Activated naive CD4-positive, alpha-beta T cell treated with anti-CD3 and anti-CD28 coated beads, Interleukin-2, amount 50 U/mL, for 24 hours (primary cell): ENCODE measurements at regions not wholly inside any gene's neighbourhood (a gene's known extent, or its start where the extent isn't known, plus 50 kb on each side); places are given as distances from the start of the nearest gene placed in this dataset.

ENCODE experiments used
- H3K27ac Mint-ChIP-seq: one replicate; pipeline ENCODE4 v1.8.0; 2021; ENCODE audit warnings: mild to moderate bottlenecking, mixed read lengths
- H3K27me3 Mint-ChIP-seq: one replicate; pipeline ENCODE4 v1.8.0; 2021; ENCODE audit warnings: mixed read lengths
- H3K36me3 Mint-ChIP-seq: one replicate; pipeline ENCODE4 v1.8.0; 2021; ENCODE audit warnings: mixed read lengths
- H3K4me1 Mint-ChIP-seq: one replicate; pipeline ENCODE4 v1.8.0; 2021; ENCODE audit warnings: mixed read lengths
- H3K4me3 Mint-ChIP-seq: one replicate; pipeline ENCODE4 v1.8.0; 2021; ENCODE audit warnings: mild to moderate bottlenecking, mixed read lengths
- H3K9me3 Mint-ChIP-seq: one replicate; pipeline ENCODE4 v1.8.0; 2021; ENCODE audit warnings: mixed read lengths

GRCh38 chr4:189279188-189279587 lies 661.5 kb upstream of the FRG1 start:
- Mint-ChIP-seq H3K27me3 (no peaks in the 10 kb centered on the region), H3K36me3 (peaks cover 3% of the 10 kb centered on the region), H3K4me3 (no peak overlapping the region), H3K4me1 (no peaks in the 10 kb centered on the region), H3K27ac (no peak overlapping the region), H3K9me3 (peaks cover 5% of the 10 kb centered on the region)

GRCh38 chr4:189285377-189285776 lies 655.3 kb upstream of the FRG1 start:
- no peaks in the 10 kb centered on the region for H3K4me1 Mint-ChIP-seq
- H3K4me3 Mint-ChIP-seq, result no peak overlapping the region
- no peaks in the 10 kb centered on the region for H3K27me3 Mint-ChIP-seq
- no peak overlapping the region for H3K27ac Mint-ChIP-seq
- H3K9me3 Mint-ChIP-seq, result no peaks in the 10 kb centered on the region
- H3K36me3 Mint-ChIP-seq, result no peaks in the 10 kb centered on the region

GRCh38 chr4:189291939-189292338 lies 648.7 kb upstream of the FRG1 start:
- Mint-ChIP-seq H3K27ac (no peak overlapping the region), H3K27me3 (no peaks in the 10 kb centered on the region), H3K36me3 (no peaks in the 10 kb centered on the region), H3K9me3 (peaks cover 7% of the 10 kb centered on the region), H3K4me3 (no peak overlapping the region), H3K4me1 (no peaks in the 10 kb centered on the region)

GRCh38 chr4:189293459-189293858 lies 647.2 kb upstream of the FRG1 start:
- Mint-ChIP-seq H3K9me3 (peaks cover 7% of the 10 kb centered on the region), H3K36me3 (no peaks in the 10 kb centered on the region), H3K27me3 (no peaks in the 10 kb centered on the region), H3K4me1 (no peaks in the 10 kb centered on the region), H3K4me3 (no peak overlapping the region), H3K27ac (no peak overlapping the region)

GRCh38 chr4:189294574-189294973 lies 646.1 kb upstream of the FRG1 start:
- Mint-ChIP-seq H3K27me3 (no peaks in the 10 kb centered on the region), H3K4me3 (no peak overlapping the region), H3K9me3 (peaks cover 7% of the 10 kb centered on the region), H3K27ac (no peak overlapping the region), H3K36me3 (no peaks in the 10 kb centered on the region), H3K4me1 (no peaks in the 10 kb centered on the region)

- Mint-ChIP-seq H3K36me3 (no peaks in the 10 kb centered on the region), H3K27ac (no peak overlapping the region), H3K9me3 (peaks cover 4% of the 10 kb centered on the region), H3K27me3 (peaks cover 1% of the 10 kb centered on the region), H3K4me1 (no peaks in the 10 kb centered on the region), H3K4me3 (no peak overlapping the region)
Observed at GRCh38 chr4:189299706-189300105, 641.0 kb upstream of the FRG1 start.

- Mint-ChIP-seq H3K27me3 (peaks cover 1% of the 10 kb centered on the region), H3K4me1 (no peaks in the 10 kb centered on the region), H3K4me3 (no peak overlapping the region), H3K9me3 (peaks cover 4% of the 10 kb centered on the region), H3K36me3 (no peaks in the 10 kb centered on the region), H3K27ac (peak overlapping the region; percentile 51)
Observed at GRCh38 chr4:189301692-189302091, 639.0 kb upstream of the FRG1 start.

GRCh38 chr4:189302719-189303118 lies 638.0 kb upstream of the FRG1 start:
- H3K36me3 Mint-ChIP-seq, result no peaks in the 10 kb centered on the region
- H3K4me1 Mint-ChIP-seq, result no peaks in the 10 kb centered on the region
- H3K9me3 Mint-ChIP-seq, result peaks cover 4% of the 10 kb centered on the region
- H3K27me3 Mint-ChIP-seq, result peaks cover 1% of the 10 kb centered on the region
- H3K27ac Mint-ChIP-seq, result no peak overlapping the region
- H3K4me3 Mint-ChIP-seq, result no peak overlapping the region

GRCh38 chr4:189304167-189304566 lies 636.5 kb upstream of the FRG1 start:
- Mint-ChIP-seq H3K27ac (no peak overlapping the region), H3K27me3 (peaks cover 1% of the 10 kb centered on the region), H3K4me1 (no peaks in the 10 kb centered on the region), H3K9me3 (peaks cover 4% of the 10 kb centered on the region), H3K36me3 (no peaks in the 10 kb centered on the region), H3K4me3 (no peak overlapping the region)

GRCh38 chr4:189304809-189305208 lies 635.9 kb upstream of the FRG1 start:
- H3K27ac Mint-ChIP-seq, result no peak overlapping the region
- H3K4me3 Mint-ChIP-seq, result no peak overlapping the region
- peaks cover 4% of the 10 kb centered on the region for H3K9me3 Mint-ChIP-seq
- H3K27me3 Mint-ChIP-seq, result peaks cover 1% of the 10 kb centered on the region
- H3K4me1 Mint-ChIP-seq, result no peaks in the 10 kb centered on the region
- H3K36me3 Mint-ChIP-seq, result no peaks in the 10 kb centered on the region

- Mint-ChIP-seq H3K27ac (no peak overlapping the region), H3K36me3 (no peaks in the 10 kb centered on the region), H3K4me3 (no peak overlapping the region), H3K4me1 (no peaks in the 10 kb centered on the region), H3K9me3 (peaks cover 4% of the 10 kb centered on the region), H3K27me3 (peaks cover 1% of the 10 kb centered on the region)
Observed at GRCh38 chr4:189305500-189305899, 635.2 kb upstream of the FRG1 start.

GRCh38 chr4:189311251-189311650 lies 629.4 kb upstream of the FRG1 start:
- Mint-ChIP-seq H3K27me3 (no peaks in the 10 kb centered on the region), H3K36me3 (no peaks in the 10 kb centered on the region), H3K4me3 (no peak overlapping the region), H3K4me1 (no peaks in the 10 kb centered on the region), H3K9me3 (peaks cover 4% of the 10 kb centered on the region), H3K27ac (peak overlapping the region; percentile 37)

- H3K9me3 Mint-ChIP-seq, result peaks cover 4% of the 10 kb centered on the region
- no peak overlapping the region for H3K27ac Mint-ChIP-seq
Observed at GRCh38 chr4:189313064-189313463, 627.6 kb upstream of the FRG1 start.

GRCh38 chr4:189313861-189314513 lies 626.7 kb upstream of the FRG1 start:
- Mint-ChIP-seq H3K27me3 (no peaks in the 10 kb centered on the region), H3K4me1 (no peaks in the 10 kb centered on the region), H3K4me3 (no peak overlapping the region), H3K36me3 (no peaks in the 10 kb centered on the region), H3K9me3 (peaks cover 8% of the 10 kb centered on the region), H3K27ac (no peak overlapping the region)

More at GRCh38 chr4:189313064-189313463, 627.6 kb upstream of the FRG1 start:
- no peaks in the 10 kb centered on the region for H3K36me3 Mint-ChIP-seq
- no peaks in the 10 kb centered on the region for H3K27me3 Mint-ChIP-seq
- H3K4me3 Mint-ChIP-seq, result no peak overlapping the region
- H3K4me1 Mint-ChIP-seq, result no peaks in the 10 kb centered on the region

GRCh38 chr4:189322426-189322825 lies 618.2 kb upstream of the FRG1 start:
- Mint-ChIP-seq H3K27ac (no peak overlapping the region), H3K36me3 (no peaks in the 10 kb centered on the region), H3K4me1 (no peaks in the 10 kb centered on the region), H3K27me3 (no peaks in the 10 kb centered on the region), H3K4me3 (no peak overlapping the region), H3K9me3 (peaks cover 9% of the 10 kb centered on the region)

GRCh38 chr4:189341881-189342280 lies 598.8 kb upstream of the FRG1 start:
- Mint-ChIP-seq H3K27me3 (peaks cover 1% of the 10 kb centered on the region), H3K36me3 (no peaks in the 10 kb centered on the region), H3K4me1 (no peaks in the 10 kb centered on the region), H3K27ac (no peak overlapping the region), H3K4me3 (no peak overlapping the region), H3K9me3 (peaks cover 19% of the 10 kb centered on the region)

- H3K36me3 Mint-ChIP-seq, result no peaks in the 10 kb centered on the region
- no peaks in the 10 kb centered on the region for H3K4me1 Mint-ChIP-seq
- no peak overlapping the region for H3K4me3 Mint-ChIP-seq
- no peaks in the 10 kb centered on the region for H3K27me3 Mint-ChIP-seq
- no peak overlapping the region for H3K27ac Mint-ChIP-seq
- no peaks in the 10 kb centered on the region for H3K9me3 Mint-ChIP-seq
Observed at GRCh38 chr4:189355590-189355989, 585.1 kb upstream of the FRG1 start.
